ENCODE measurements at regions not wholly inside any gene's neighbourhood (a gene's known extent, or its start where the extent isn't known, plus 50 kb on each side); places are given as distances from the start of the nearest gene placed in this dataset.

DNA sequence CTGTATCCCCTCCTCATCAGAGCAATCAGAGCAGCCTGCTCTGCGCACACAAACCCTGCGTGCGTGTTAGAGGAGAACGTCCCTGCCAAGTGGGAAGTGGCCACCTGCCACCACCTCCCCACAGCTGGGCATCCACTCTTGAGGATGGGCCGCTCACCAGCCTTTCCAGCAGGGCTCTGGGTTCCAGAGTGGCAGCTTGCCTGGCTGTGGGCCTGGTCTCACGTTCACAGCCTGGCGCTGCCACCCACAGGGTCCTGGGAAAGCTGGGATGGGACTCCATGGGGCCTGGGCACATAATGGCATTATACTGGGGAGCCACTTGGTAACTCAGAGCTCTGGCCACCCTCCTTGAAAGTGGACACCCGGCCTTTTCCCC, 151.1 kb upstream of the PPP2R2D start:
- TF ChIP-seq, protein P1, sequence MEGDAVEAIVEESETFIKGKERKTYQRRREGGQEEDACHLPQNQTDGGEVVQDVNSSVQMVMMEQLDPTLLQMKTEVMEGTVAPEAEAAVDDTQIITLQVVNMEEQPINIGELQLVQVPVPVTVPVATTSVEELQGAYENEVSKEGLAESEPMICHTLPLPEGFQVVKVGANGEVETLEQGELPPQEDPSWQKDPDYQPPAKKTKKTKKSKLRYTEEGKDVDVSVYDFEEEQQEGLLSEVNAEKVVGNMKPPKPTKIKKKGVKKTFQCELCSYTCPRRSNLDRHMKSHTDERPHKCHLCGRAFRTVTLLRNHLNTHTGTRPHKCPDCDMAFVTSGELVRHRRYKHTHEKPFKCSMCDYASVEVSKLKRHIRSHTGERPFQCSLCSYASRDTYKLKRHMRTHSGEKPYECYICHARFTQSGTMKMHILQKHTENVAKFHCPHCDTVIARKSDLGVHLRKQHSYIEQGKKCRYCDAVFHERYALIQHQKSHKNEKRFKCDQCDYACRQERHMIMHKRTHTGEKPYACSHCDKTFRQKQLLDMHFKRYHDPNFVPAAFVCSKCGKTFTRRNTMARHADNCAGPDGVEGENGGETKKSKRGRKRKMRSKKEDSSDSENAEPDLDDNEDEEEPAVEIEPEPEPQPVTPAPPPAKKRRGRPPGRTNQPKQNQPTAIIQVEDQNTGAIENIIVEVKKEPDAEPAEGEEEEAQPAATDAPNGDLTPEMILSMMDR (IDR thresholded peaks at IDR 0.05; ENCODE audit: low read depth, low read length): no peak
- DNase-seq (ENCODE audit: low read depth in 2 of 2): no peak

DNA sequence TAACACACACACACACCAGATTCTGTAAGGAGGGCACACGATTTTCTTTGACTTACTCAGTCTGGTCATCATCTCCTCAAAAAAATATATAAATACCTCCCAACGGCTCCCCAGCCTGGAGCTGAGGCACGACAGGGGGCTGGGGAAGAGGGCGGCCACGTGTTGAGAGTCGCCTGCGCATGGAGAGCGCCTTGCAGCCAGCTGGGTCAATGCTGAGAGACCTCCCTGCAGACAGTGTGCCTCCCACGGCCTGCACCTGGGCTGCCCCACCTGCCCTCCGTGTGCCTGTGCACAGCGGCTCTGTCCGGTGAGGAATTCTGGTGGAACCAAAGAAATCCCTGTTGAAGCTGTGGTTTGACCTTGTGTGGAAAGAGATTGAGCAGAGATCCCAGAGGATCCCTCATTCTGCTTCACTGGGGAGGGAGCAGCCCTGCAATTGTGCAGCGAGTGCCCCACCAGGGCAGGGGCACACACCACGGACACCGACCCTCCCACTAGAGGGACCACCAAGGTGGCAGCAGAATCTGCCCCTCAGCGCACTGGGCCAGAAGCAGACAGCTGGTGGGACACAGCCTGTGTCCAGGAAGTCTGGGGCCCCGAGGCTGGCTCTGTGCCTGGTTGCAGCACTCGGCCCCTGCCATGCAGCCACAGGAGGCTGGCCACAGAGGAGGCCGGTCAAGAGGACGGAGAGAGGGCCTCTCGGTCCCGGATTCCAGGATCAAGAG, 150.5 kb upstream of the PPP2R2D start:
- TF ChIP-seq, protein P1 (IDR thresholded peaks at IDR 0.05; ENCODE audit: low read depth, low read length): no peak
- H3K4me3 ChIP-seq (replicated peaks in 1 of 2; ENCODE audit: low read depth in 2 of 2, low read length in 2 of 2): no peak overlapping the region
- no peak for DNase-seq (ENCODE audit: low read depth in 2 of 2)

More for the DNA sequence above, 151.1 kb upstream of the PPP2R2D start:
- no peak overlapping the region for H3K4me3 ChIP-seq (replicated peaks in 1 of 2; ENCODE audit: low read depth in 2 of 2, low read length in 2 of 2)

DNA sequence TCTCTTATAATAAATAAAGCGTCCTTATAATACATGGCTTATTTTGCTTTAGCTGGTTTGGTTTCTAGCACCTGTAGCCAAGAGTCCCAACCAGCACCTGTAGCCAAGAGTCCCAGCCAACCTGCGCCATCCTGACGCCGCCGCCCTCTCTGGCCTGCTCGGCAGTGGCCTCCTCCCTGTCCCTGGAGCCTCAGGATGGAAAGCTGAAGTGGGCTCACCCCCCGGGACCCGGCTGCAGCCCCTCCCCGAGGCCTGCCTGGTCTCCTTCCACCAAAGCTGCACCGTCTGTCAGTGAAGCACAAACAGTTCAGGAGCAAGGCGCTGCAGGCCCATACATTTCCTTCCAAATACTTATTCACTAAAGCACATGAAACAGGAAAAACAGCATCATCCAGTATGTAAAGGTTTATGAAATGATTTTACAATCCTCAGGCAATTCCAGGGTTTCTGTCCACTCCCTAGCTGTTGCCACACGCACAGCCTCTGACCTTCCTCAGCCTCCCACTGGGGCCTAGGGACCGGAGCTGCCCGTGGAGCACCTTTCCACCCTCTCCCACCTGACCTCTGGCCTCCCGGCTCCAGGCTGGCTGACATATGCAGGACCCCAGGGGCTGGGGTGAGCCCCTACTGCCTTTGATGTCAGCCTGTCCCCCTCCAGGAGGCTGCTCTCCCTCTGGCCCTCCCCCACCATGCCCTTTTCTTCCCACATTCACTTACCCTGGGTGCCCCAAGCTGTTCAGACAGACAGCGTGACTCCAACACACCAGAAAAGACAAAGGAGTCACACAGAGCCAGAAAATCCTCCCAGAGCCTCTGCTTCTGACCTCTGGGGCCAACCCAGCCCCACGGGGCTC, 149.6 kb upstream of the PPP2R2D start:
- no peak overlapping the region for H3K4me3 ChIP-seq (replicated peaks in 1 of 2; ENCODE audit: low read depth in 2 of 2, low read length in 2 of 2)
- DNase-seq (ENCODE audit: low read depth in 2 of 2): no peak
- TF ChIP-seq, protein P1 (IDR thresholded peaks at IDR 0.05; ENCODE audit: low read depth, low read length): no peak

DNA sequence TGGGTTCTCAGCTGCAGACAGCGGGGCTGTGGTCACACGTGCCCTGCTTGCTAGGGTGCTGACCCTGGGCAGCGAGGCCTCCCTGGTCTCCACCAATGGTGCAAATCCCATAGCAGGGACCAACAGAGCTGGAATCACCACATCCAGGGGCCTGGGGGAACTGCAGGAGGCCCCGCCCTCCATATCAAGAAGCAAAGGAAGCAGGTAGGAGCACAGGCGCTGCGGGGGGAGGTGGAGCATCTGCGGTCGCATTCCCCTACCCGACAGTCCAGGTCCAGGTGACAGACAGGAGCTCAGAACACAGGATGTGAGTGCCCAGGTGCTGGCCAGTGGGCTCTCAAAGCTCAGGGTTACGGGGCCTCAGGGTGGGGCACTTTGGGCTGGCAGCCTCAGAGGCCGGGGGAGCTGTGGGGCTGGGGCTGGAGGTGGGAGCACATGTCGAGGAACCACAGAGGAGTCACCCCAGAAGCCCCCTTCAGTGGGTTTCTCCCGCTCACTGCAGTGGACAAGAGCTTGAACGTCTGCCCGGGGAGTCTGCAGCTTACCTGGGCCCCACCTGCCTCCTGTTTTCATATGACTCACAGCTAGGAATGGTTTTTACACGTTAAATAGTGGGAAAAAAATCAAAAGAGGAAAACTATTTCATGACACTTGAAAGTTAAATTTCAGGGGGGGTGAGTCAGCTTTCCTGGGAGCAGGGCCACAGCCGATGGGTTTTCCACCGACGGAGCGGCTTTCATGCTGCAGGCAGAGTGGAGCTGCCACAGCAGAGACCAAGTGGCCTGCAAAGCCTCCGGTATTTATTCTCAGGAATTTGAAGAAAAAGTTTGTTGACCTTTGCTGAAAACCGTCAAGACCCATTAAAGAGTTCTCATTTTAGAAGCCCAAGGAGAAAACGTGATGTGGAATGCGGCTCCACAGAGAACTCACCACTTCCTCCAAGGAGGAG, 148.7 kb upstream of the PPP2R2D start:
- DNase-seq (ENCODE audit: low read depth in 2 of 2): no peak
- no peak overlapping the region for H3K4me3 ChIP-seq (replicated peaks in 1 of 2; ENCODE audit: low read depth in 2 of 2, low read length in 2 of 2)
- TF ChIP-seq, protein P1 (IDR thresholded peaks at IDR 0.05; ENCODE audit: low read depth, low read length): no peak

DNA sequence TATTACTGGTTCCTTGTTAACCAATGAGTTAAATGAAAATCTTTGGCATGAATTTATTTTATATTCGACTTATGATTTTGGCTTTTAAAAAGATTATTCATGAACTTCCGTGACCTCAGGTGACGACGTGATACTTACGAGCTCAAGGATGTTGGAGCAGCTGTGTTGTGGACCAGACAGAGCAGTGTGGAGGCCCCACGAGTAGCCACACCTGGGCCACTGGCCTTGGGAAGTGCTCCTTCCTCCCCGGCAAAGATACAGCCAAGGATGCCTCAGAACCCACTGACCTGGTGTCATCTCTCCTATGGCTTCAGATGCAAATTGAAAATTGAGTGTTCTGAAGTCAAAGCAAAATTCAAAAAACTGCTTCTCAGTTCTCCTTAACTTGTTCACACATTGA, 147.5 kb upstream of the PPP2R2D start:
- H3K4me3 ChIP-seq (replicated peaks in 1 of 2; ENCODE audit: low read depth in 2 of 2, low read length in 2 of 2): no peak overlapping the region
- TF ChIP-seq, protein P1 (IDR thresholded peaks at IDR 0.05; ENCODE audit: low read depth, low read length): no peak
- no peak for DNase-seq (ENCODE audit: low read depth in 2 of 2)

DNA sequence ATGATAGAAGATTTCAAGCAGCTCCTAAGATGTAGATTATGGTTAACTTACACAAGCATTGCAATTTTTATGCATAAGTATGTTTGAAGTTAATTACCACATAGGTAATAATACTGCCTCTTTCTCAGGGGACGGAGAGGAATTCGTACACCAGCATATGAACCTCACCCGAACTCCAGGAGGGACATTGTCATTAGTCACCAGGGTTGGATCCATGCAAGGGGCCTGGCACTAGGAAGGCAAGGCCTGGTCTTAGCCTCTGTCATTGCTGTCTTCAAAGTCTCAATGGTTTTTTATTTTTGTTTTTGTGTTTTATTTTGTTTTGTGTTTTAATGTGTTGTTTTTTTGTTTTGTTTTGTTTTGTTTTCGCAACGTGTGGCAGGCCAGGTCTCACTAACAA, 145.6 kb upstream of the PPP2R2D start:
- TF ChIP-seq, protein P1 (IDR thresholded peaks at IDR 0.05; ENCODE audit: low read depth, low read length): no peak
- no peak for DNase-seq (ENCODE audit: low read depth in 2 of 2)
- H3K4me3 ChIP-seq (replicated peaks in 1 of 2; ENCODE audit: low read depth in 2 of 2, low read length in 2 of 2): no peak overlapping the region

Measured in cardiac fibroblast (primary cell).